ENCODE measurements at regions not wholly inside any gene's neighbourhood (a gene's known extent, or its start where the extent isn't known, plus 50 kb on each side); places are given as distances from the start of the nearest gene placed in this dataset.

GRCh38 chr3:6165951-6166350 is 695.0 kb upstream of the GRM7 start:
- DNase-seq = no peak

DNA sequence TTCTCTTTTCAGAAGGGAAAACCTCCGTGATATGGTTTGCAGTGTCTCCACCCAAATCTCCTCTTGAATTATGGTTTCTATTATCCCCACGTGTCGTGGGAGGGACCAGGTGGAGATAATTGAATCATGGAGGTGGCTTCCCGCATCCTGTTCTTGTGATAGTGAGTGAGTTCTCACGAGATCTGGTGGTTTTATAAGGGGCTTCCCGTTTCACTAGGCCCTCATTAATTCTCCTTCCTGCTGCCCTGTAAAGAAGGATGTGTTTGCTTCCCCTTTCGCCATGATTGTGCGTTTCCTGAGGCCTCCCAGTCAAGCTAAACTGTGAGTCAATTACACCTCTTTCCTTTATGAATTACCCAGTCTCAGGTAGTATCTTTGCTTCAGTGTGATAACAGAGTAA is 692.7 kb upstream of the GRM7 start:
- no peaks in the 10 kb centered on the region for H3K4me1 ChIP-seq
- H3K36me3 ChIP-seq = no peaks in the 10 kb centered on the region
- DNase-seq = no peak
- H3K27me3 ChIP-seq = no peaks in the 10 kb centered on the region
- no peaks in the 10 kb centered on the region for H3K9me3 ChIP-seq
- TF ChIP-seq CTCF (IDR thresholded peaks at IDR 0.05) (no peak), POLR2A (IDR thresholded peaks at IDR 0.05) (no peak)
- H3K27ac ChIP-seq = no peak overlapping the region
- H3K4me3 ChIP-seq = no peak overlapping the region

More at GRCh38 chr3:6165951-6166350, 695.0 kb upstream of the GRM7 start:
- no peak overlapping the region for H3K27ac ChIP-seq
- H3K4me1 ChIP-seq = no peaks in the 10 kb centered on the region
- TF ChIP-seq CTCF (IDR thresholded peaks at IDR 0.05) (no peak), POLR2A (IDR thresholded peaks at IDR 0.05) (no peak)
- no peak overlapping the region for H3K4me3 ChIP-seq
- no peaks in the 10 kb centered on the region for H3K9me3 ChIP-seq
- H3K27me3 ChIP-seq = no peaks in the 10 kb centered on the region
- no peaks in the 10 kb centered on the region for H3K36me3 ChIP-seq

DNA sequence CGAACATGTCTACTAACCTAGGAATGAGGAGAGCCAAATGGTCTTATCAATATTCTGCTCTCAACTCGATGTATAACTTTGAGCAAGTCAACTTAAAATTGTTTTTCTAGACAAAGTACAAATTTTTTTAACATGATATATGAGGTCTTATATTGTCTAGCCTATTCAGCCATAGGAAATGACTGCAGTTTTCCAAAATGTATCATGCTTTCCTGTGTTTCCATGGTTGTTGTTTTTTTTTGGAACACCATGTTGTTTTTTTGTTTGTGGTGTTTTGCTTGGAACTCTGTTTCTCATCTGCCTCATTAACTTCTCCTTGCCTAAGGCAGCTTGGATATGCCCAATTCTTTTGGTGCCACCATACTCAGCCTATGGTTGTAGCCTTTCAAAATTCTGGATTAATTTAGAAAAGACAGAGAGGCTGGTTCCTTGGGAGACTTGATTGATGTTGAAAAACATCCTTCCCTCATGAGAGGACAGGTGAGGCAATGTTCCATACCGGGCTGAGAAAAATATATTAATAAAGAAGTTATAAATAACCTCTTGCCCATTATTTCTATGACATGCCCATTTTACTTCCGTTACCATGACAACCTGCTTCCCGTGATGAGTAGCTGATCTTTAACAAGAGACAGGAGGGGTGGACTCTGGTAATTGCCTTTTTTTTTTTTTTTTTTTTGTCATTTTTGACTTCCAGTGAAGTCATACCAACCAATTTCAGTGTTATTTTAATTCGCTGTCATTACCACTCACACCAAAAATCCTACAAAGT is 687.9 kb upstream of the GRM7 start:
- TF ChIP-seq CTCF (IDR thresholded peaks at IDR 0.05) (no peak), POLR2A (IDR thresholded peaks at IDR 0.05) (no peak)
- Histone ChIP-seq H3K36me3 (no peaks in the 10 kb centered on the region), H3K9me3 (no peaks in the 10 kb centered on the region), H3K27me3 (no peaks in the 10 kb centered on the region), H3K4me3 (no peak overlapping the region), H3K27ac (no peak overlapping the region), H3K4me1 (no peaks in the 10 kb centered on the region)
- no peak for DNase-seq

GRCh38 chr3:6177417-6177816 is 683.5 kb upstream of the GRM7 start:
- TF ChIP-seq CTCF (IDR thresholded peaks at IDR 0.05) (no peak), POLR2A (IDR thresholded peaks at IDR 0.05) (no peak)
- Histone ChIP-seq H3K36me3 (no peaks in the 10 kb centered on the region), H3K27me3 (no peaks in the 10 kb centered on the region), H3K4me1 (no peaks in the 10 kb centered on the region), H3K4me3 (no peak overlapping the region), H3K27ac (no peak overlapping the region), H3K9me3 (no peaks in the 10 kb centered on the region)
- DNase-seq = no peak

GRCh38 chr3:6179761-6180160 is 681.2 kb upstream of the GRM7 start:
- Histone ChIP-seq H3K4me3 (no peak overlapping the region), H3K27me3 (no peaks in the 10 kb centered on the region), H3K27ac (no peak overlapping the region), H3K4me1 (no peaks in the 10 kb centered on the region), H3K9me3 (no peaks in the 10 kb centered on the region), H3K36me3 (no peaks in the 10 kb centered on the region)
- no peak for DNase-seq
- no peak for TF ChIP-seq CTCF (IDR thresholded peaks at IDR 0.05)
- TF ChIP-seq POLR2A (IDR thresholded peaks at IDR 0.05) = no peak

All from Peyer's patch (tissue), 4 donors.